Ovary (tissue), 7 donors: ENCODE measurements at regions not wholly inside any gene's neighbourhood (a gene's known extent, or its start where the extent isn't known, plus 50 kb on each side); places are given as distances from the start of the nearest gene placed in this dataset.

Source experiments
- DNase-seq, 5 donors: peaks; one replicate each; pipeline ENCODE4 v3.0.0-alpha.2; 2019 to 2020
- H3K27ac ChIP-seq, 2 donors: fragments of 200-600 bp; one replicate each; pipeline versions ENCODE4 v1.5.1 to v1.8.0; 2019 to 2022
- H3K27me3 ChIP-seq: fragments of 200-600 bp; one replicate; pipeline ENCODE4 v1.8.0; 2022
- H3K36me3 ChIP-seq: fragments of 200-600 bp; sonication (generic); one replicate; pipeline ENCODE4 v1.5.1; 2019
- H3K4me1 ChIP-seq: one replicate; pipeline ENCODE4 v1.8.1; 2013; ENCODE audit warnings: mild to moderate bottlenecking, moderate library complexity; ENCODE audit not compliant: insufficient read depth
- H3K4me3 ChIP-seq: fragments of 200-600 bp; sonication (generic); one replicate; pipeline ENCODE4 v1.5.1; 2017
- H3K9me3 ChIP-seq, 2 donors: fragments of 200-600 bp in 1 of 2; sonication (generic) in 1 of 2; one replicate each; pipeline versions ENCODE4 v1.5.1 to v1.8.1; 2013 to 2019; ENCODE audit warnings: mild to moderate bottlenecking in 1 of 2, moderate library complexity in 1 of 2
- EP300 ChIP-seq: sonication (generic); formaldehyde crosslinking; IDR thresholded peaks from one replicate; pipeline ENCODE4 v1.6.1; 2017; ENCODE audit warnings: antibody characterized with exemption
- POLR2A ChIP-seq: fragments of 450-650 bp; IDR thresholded peaks from one replicate; pipeline ENCODE4 v1.6.1; 2017; ENCODE audit warnings: antibody characterized with exemption, mild to moderate bottlenecking, moderate library complexity
- WGBS, 3 donors: extraction: QIAGEN DNeasy Blood & Tissue Kit in 1 of 3; methylation state at CpG; one replicate each; pipeline versions ENCODE4 v1.1.5 to v1.1.7; 2013 to 2017; 5-methylcytosine and 5-hydroxymethylcytosine counted together
- intact Hi-C, 4 donors: fragments of 100-400 bp; cut with DNase I; formaldehyde crosslinking; loops; one replicate each; pipeline versions ENCODE4 v1.11.0 to v1.15.1; 2022 to 2023
- TF ChIP-seq, protein P1 (sequence below), 3 donors: fragments of 450-650 bp in 2 of 3; fragments of 200-600 bp in 1 of 3; IDR thresholded peaks; one replicate each; pipeline versions ENCODE4 v1.5.1 to v1.8.0; 2016 to 2022; ENCODE audit warnings: antibody characterized with exemption in 3 of 3, mild to moderate bottlenecking in 1 of 3
- donor health status: DM: no; HTN: no; CAD: no; lungs with moderate emphysema.
- donor health status: DM: no; HTN: no; CAD: no.
- donor health status: Bipolar disorder and iron deficiency.
- donor health status: DM: no; HTN: no; CAD: no.
- donor health status: DM: yes; HTN: yes; CAD: no.

DNA sequence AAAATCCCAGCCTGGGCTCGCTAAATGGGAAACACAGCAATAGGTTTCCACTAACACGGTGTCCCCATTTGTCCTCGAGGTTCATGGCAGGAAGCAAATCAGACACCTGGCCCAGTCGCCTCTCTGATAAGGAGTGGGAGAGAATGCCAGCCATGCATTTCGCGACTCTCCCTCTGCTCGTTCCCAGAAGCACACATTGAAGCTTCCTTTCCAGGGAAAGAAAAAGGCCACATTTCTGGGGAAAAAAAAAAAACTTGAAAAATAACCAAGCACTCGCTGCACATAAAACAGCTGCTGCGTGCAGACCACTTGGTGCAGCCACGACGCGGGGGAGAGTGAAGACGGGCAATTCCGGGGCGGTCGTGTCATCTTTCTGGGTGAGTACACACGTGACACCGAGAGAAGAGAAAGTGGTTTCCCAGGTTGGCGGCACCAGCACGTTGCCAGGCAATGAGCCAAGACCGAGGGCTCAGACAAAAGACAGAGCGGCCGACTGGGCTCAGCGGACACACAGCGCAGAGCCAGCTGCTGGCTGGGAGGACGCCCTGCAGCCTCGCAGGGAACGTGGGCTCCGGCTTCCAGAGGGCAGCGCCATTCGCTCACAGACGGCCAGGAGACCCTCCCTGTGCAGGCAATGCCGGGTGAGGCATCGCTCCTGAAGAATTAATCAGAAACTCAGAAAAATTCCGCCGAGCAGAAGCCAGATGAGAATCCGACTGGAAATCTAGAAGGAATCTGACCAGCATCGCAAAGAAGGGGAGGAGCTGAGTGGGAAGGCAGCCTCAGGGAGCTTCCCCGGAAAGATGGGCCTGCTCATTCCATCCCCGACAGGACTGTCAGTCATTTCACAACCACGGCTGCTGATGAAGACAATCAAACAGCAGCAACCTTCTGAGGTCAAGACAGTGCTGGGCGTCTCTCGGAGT, 83.2 kb upstream of the IRS2 start:
- Histone ChIP-seq H3K27ac (no peak overlapping the region), H3K36me3 (no peaks in the 10 kb centered on the region), H3K4me3 (peak overlapping the region; percentile 35), H3K27me3 (no peaks in the 10 kb centered on the region), H3K4me1 (no peaks in the 10 kb centered on the region), H3K9me3 (no peaks in the 10 kb centered on the region)
- intact Hi-C loops, result loop anchor here in 1 of 4 donors (10.0 kb wide), 1 partner anchor 235 kb away; no protein-coding TSS in a partner anchor
- 7 to 17% (median 9%) methylated on average over 43 of the region's 43 CpGs for WGBS, 3 donors
- TF ChIP-seq, protein P1, sequence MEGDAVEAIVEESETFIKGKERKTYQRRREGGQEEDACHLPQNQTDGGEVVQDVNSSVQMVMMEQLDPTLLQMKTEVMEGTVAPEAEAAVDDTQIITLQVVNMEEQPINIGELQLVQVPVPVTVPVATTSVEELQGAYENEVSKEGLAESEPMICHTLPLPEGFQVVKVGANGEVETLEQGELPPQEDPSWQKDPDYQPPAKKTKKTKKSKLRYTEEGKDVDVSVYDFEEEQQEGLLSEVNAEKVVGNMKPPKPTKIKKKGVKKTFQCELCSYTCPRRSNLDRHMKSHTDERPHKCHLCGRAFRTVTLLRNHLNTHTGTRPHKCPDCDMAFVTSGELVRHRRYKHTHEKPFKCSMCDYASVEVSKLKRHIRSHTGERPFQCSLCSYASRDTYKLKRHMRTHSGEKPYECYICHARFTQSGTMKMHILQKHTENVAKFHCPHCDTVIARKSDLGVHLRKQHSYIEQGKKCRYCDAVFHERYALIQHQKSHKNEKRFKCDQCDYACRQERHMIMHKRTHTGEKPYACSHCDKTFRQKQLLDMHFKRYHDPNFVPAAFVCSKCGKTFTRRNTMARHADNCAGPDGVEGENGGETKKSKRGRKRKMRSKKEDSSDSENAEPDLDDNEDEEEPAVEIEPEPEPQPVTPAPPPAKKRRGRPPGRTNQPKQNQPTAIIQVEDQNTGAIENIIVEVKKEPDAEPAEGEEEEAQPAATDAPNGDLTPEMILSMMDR (IDR thresholded peaks at IDR 0.05), result peak in 2 of 3 donors; percentile 10 to 22
- no peak for TF ChIP-seq EP300
- peak; percentile 70 to 90 (median 86) for DNase-seq

DNA sequence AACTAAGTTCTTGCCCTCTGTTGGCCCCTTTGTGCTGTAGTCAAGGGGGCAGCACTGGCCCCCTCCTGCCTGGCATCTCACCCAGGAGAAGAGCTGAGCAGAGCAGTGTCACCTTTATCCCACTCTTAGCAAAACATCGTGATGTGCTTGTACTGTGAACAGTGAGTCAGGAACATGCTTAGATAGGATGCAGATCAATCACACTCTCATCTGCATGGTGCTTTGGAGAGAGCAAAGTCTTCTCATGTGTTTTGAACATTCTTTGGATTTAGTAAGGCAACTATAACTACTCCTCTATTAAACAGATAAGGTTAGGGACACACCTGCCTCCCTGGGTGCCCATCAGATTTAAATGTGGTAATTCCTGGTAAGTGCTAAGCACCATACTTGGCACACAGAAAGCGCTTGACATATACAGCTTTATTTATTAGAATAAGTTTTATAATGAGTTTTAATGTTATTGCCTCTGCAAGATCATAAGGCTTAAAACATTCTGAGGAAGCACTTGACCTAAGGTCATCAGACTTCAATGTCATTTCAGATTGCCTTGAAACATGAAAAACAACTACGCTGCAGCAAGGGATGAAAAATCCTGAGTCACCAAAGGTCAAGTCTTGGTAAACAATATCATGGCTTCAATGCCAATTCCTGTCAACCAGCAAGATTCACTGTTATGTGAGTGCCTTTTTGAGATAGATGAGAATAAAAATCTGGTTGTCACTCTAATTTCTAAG, 82.4 kb upstream of the IRS2 start:
- no peaks in the 10 kb centered on the region for H3K4me1 ChIP-seq
- H3K4me3 ChIP-seq, result peak overlapping the region; percentile 35
- WGBS, 3 donors, result 45 to 56% (median 47%) methylated on average over 3 of the region's 3 CpGs
- H3K9me3 ChIP-seq, result no peaks in the 10 kb centered on the region
- intact Hi-C loops, result no loop called here
- no peak for DNase-seq
- no peak overlapping the region for H3K27ac ChIP-seq
- no peaks in the 10 kb centered on the region for H3K27me3 ChIP-seq
- TF ChIP-seq POLR2A (no peak), EP300 (no peak)
- TF ChIP-seq, protein P1 (IDR thresholded peaks at IDR 0.05), result no peak
- H3K36me3 ChIP-seq, result no peaks in the 10 kb centered on the region

DNA sequence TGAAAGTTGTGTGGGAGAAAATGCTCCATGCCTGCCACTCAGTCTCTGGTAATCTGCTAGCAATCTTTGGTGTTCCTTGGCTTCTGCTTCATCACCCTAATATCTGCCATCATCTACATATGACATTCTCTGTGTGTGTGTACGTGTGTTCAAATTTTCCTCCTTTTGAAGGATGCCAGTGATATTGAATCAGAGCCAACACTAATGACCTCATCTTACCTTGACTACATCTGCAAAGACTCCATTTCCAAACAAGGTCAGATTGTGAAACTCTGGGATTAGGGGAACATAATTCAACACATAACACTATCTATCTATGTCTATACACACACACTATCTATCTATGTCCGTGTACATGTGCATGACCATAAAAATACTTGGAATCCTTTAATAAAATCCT, 81.4 kb upstream of the IRS2 start:
- H3K27me3 ChIP-seq, result no peaks in the 10 kb centered on the region
- TF ChIP-seq, protein P1 (IDR thresholded peaks at IDR 0.05), result no peak
- no peak for TF ChIP-seq EP300
- TF ChIP-seq POLR2A, result no peak
- H3K4me3 ChIP-seq, result no peak overlapping the region
- intact Hi-C loops, result no loop called here
- 60 to 65% (median 62%) methylated on average over 2 of the region's 2 CpGs for WGBS, 3 donors
- H3K9me3 ChIP-seq, result no peaks in the 10 kb centered on the region
- no peak overlapping the region for H3K27ac ChIP-seq
- DNase-seq, result no peak
- H3K36me3 ChIP-seq, result no peaks in the 10 kb centered on the region
- H3K4me1 ChIP-seq, result no peaks in the 10 kb centered on the region

DNA sequence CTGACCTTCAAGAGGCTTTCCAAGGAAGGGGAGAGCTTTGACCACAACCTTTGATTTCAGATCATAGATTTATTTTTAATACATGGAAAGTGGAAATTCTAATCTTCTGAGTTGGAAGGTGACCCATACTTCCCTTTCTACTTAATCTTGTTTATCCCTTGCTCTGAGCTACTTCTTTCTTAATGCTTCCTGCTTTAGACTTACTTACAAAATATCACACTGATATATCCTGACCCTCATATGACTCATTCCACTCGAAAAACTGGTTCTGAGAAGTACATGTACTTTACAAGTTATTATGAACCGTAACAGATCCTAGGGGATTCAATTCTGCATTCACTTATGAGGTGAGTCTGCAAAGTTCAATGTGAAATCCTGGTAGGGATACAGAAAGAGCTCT, 76.2 kb upstream of the IRS2 start:
- no peak for DNase-seq
- WGBS, 3 donors, result 53 to 63% (median 56%) methylated on average over 2 of the region's 2 CpGs
- Histone ChIP-seq H3K36me3 (no peaks in the 10 kb centered on the region), H3K9me3 (no peaks in the 10 kb centered on the region), H3K27ac (no peak overlapping the region), H3K27me3 (no peaks in the 10 kb centered on the region), H3K4me3 (no peak overlapping the region), H3K4me1 (no peaks in the 10 kb centered on the region)
- TF ChIP-seq POLR2A, result no peak
- TF ChIP-seq EP300, result no peak
- TF ChIP-seq, protein P1 (IDR thresholded peaks at IDR 0.05), result no peak
- intact Hi-C loops, result no loop called here
